Gastrocnemius medialis (tissue), 4 donors: ENCODE measurements at regions not wholly inside any gene's neighbourhood (a gene's known extent, or its start where the extent isn't known, plus 50 kb on each side); places are given as distances from the start of the nearest gene placed in this dataset.

Experiments used
- ATAC-seq, 2 donors: fragments of 150-250 bp; one replicate each; pipeline ENCODE4 v1.9.1; 2016
- DNase-seq, 2 donors: peaks; one replicate each; pipeline ENCODE4 v3.0.0-alpha.2; 2019
- H3K27ac ChIP-seq, 4 donors: fragments of 200-600 bp; sonication (generic); 1 replicate in 1 of 4; 2 replicates in 3 of 4; pipeline ENCODE4 v1.5.1; 2016 to 2018; ENCODE audit warnings: mild to moderate bottlenecking in 2 of 4, moderate library complexity in 1 of 4
- H3K27me3 ChIP-seq, 3 donors: fragments of 200-600 bp; sonication (generic) in 2 of 3; 1 replicate in 1 of 3; 2 replicates in 2 of 3; pipeline versions ENCODE4 v1.5.1 to v1.6.0; 2016 to 2019; ENCODE audit warnings: mild to moderate bottlenecking in 1 of 3, moderate library complexity in 1 of 3
- H3K36me3 ChIP-seq, 2 donors: fragments of 200-600 bp; sonication (generic) in 1 of 2; one replicate each; pipeline ENCODE4 v1.5.1; 2017 to 2018
- H3K4me1 ChIP-seq, 2 donors: fragments of 200-600 bp; sonication (generic) in 1 of 2; one replicate each; pipeline ENCODE4 v1.5.1; 2016 to 2017; ENCODE audit warnings: mild to moderate bottlenecking in 2 of 2
- H3K4me3 ChIP-seq, 4 donors: fragments of 200-600 bp; sonication (generic) in 3 of 4; 1 replicate in 1 of 4; 2 replicates in 3 of 4; pipeline ENCODE4 v1.5.1; 2016 to 2019; ENCODE audit warnings: mild to moderate bottlenecking in 2 of 4
- H3K9me3 ChIP-seq, 3 donors: fragments of 200-600 bp; sonication (generic) in 2 of 3; 1 replicate in 1 of 3; 2 replicates in 2 of 3; pipeline ENCODE4 v1.5.1; 2016 to 2019
- POLR2A ChIP-seq, 2 donors: fragments of 450-650 bp; IDR thresholded peaks; one replicate each; pipeline ENCODE4 v1.6.1; 2017; ENCODE audit warnings: antibody characterized with exemption in 2 of 2, mild to moderate bottlenecking in 2 of 2, moderate library complexity in 2 of 2
- in situ Hi-C, 4 donors: fragments of 200-750 bp; cut with MboI; loops; one replicate each; pipeline versions ENCODE4 v1.15.0 to v1.8.0; 2017; ENCODE audit warnings: low sequenced_read_pairs in 4 of 4
- intact Hi-C: fragments of 100-400 bp; cut with DNase I; formaldehyde crosslinking; loops from one replicate; pipeline ENCODE4 v1.15.1; 2023; ENCODE audit warnings: low total_unique reads
- TF ChIP-seq, protein P1 (sequence below), 5 experiments: fragments of 450-650 bp in 3 of 5; fragments of 200-600 bp in 2 of 5; sonication (generic) in 2 of 5; IDR thresholded peaks in 4 of 5; conservative IDR thresholded peaks in 1 of 5; 1 replicate in 4 of 5; 2 replicates in 1 of 5; pipeline ENCODE4 v1.5.1; 2016 to 2019; ENCODE audit warnings: antibody characterized with exemption in 5 of 5, mild to moderate bottlenecking in 3 of 5, moderate library complexity in 3 of 5

DNA sequence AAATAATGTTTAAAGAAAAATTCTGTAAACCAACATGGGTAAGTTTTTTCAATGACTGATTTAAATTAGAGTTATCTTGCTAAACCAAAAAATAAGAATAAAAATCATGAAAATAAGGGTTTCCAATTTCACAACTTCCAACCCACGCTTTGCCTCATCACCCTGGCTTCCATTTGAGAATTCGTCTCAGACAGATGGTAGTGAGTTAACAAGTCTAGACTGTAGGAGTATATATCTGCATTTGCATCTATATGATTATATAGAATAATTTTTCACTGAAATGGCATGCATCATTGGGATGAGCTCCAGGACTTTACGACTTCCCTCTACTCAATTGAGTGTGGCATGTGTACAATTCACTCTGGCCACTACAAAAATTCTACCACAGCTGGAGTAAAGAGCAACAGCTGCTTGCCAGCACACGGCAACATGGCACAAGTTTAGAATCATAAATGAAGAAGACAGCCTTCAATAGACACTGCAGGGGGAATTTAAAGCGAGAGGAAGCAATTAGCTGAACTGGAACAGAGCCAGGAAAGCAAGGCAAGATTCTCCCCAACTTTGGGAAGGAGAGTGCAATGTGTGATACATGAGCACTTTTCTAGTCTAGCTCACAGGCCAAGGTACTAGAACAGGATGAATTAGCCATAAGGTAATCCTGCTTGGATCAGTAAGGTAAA is 1673.5 kb upstream of the CELF4 start:
- H3K27me3 ChIP-seq, result no peaks in the 10 kb centered on the region
- TF ChIP-seq, protein P1, sequence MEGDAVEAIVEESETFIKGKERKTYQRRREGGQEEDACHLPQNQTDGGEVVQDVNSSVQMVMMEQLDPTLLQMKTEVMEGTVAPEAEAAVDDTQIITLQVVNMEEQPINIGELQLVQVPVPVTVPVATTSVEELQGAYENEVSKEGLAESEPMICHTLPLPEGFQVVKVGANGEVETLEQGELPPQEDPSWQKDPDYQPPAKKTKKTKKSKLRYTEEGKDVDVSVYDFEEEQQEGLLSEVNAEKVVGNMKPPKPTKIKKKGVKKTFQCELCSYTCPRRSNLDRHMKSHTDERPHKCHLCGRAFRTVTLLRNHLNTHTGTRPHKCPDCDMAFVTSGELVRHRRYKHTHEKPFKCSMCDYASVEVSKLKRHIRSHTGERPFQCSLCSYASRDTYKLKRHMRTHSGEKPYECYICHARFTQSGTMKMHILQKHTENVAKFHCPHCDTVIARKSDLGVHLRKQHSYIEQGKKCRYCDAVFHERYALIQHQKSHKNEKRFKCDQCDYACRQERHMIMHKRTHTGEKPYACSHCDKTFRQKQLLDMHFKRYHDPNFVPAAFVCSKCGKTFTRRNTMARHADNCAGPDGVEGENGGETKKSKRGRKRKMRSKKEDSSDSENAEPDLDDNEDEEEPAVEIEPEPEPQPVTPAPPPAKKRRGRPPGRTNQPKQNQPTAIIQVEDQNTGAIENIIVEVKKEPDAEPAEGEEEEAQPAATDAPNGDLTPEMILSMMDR (IDR thresholded peaks at IDR 0.05 in 4 of 5, conservative IDR thresholded peaks at IDR 0.05 in 1 of 5), result no peak
- TF ChIP-seq POLR2A (IDR thresholded peaks at IDR 0.05), result no peak
- DNase-seq (no peak), ATAC-seq (no peak)
- H3K27ac ChIP-seq, result no peak overlapping the region
- intact Hi-C loops, result no loop called here
- no peak overlapping the region for H3K4me3 ChIP-seq
- no peaks in the 10 kb centered on the region for H3K9me3 ChIP-seq
- H3K4me1 ChIP-seq, result no peaks in the 10 kb centered on the region
- no peaks in the 10 kb centered on the region for H3K36me3 ChIP-seq
- in situ Hi-C loops, result no loop called here

DNA sequence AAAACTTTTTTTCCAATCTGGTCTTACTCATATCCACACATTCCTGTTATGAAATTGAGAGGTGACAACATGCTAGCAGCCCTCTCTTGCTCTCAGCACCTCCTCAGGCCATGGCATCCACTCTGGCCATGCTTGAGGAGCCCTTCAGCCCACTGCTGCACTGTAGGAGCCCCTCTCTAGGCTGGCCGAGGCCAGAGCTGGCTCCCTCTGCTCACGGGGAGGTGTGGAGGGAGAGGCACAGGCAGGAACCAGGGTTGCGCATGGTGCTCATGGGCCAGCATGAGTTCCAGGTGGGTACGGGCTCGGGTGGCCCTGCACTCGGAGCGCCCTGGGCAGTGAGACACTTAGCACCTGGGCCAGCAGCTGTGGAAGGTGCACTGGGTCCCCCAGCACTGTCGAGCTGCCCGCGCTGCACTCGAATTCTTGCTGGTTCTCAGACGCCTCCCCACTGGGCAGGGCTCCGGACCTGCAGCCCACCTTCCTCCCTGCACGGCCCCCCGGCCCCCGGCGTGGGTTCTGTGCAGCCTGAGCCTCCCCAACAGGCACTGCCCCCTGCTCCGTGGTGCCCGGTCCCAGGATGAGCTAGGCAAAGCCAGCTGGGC is 1669.6 kb upstream of the CELF4 start:
- ATAC-seq (no peak), DNase-seq (no peak)
- H3K4me3 ChIP-seq, result no peak overlapping the region
- no peak overlapping the region for H3K27ac ChIP-seq
- intact Hi-C loops (no loop called here), in situ Hi-C loops (no loop called here)
- no peaks in the 10 kb centered on the region for H3K9me3 ChIP-seq
- no peaks in the 10 kb centered on the region for H3K4me1 ChIP-seq
- no peaks in the 10 kb centered on the region for H3K27me3 ChIP-seq
- TF ChIP-seq, protein P1 (IDR thresholded peaks at IDR 0.05 in 4 of 5, conservative IDR thresholded peaks at IDR 0.05 in 1 of 5), result no peak
- TF ChIP-seq POLR2A (IDR thresholded peaks at IDR 0.05), result no peak
- H3K36me3 ChIP-seq, result no peaks in the 10 kb centered on the region

DNA sequence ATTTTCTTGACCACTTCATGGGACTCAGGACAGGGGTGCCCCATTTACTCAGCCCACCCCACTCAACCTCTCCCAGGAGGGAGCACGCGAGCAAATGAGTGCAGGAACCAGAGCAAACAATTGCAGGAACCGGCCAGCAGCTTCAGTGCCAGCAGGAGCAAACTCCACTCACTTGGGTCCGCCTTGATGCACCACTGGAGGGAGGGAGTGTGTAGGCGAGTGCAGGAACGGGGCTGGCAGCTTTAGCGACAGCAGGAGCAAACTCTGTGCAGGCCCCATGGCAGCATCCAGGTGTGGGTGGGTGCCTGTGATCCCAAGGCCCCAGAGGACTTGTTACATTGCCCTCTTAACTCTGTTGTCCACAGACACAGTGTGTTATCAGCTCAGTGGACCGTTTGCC is 1667.3 kb upstream of the CELF4 start:
- no peak for TF ChIP-seq POLR2A (IDR thresholded peaks at IDR 0.05)
- TF ChIP-seq, protein P1 (IDR thresholded peaks at IDR 0.05 in 4 of 5, conservative IDR thresholded peaks at IDR 0.05 in 1 of 5), result no peak
- no peak for DNase-seq
- H3K27me3 ChIP-seq, result no peaks in the 10 kb centered on the region
- H3K9me3 ChIP-seq, result no peaks in the 10 kb centered on the region
- intact Hi-C loops, result no loop called here
- H3K36me3 ChIP-seq, result no peaks in the 10 kb centered on the region
- no peaks in the 10 kb centered on the region for H3K4me1 ChIP-seq
- no peak for ATAC-seq
- H3K27ac ChIP-seq, result no peak overlapping the region
- H3K4me3 ChIP-seq, result no peak overlapping the region
- in situ Hi-C loops, result no loop called here

DNA sequence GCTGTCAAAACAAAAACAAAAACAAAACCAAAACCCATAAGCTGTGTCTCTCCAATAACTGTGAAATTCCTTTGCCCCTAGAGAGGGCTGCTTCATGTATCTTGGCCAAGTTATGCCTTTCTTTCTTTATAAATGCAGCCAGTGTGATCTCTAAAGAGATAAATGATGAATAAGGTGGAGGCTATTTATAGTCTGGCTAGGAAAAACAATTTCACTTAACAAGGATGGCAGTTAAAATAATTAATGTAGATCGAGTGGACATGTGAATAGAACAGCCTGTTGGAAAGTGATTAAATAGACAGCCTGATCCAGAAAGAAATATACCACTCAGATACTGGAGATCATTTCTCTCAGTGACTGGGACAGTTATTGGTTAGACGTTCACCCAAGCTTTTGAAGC is 1666.9 kb upstream of the CELF4 start:
- no peak for ATAC-seq
- Histone ChIP-seq H3K4me3 (no peak overlapping the region), H3K9me3 (no peaks in the 10 kb centered on the region), H3K36me3 (no peaks in the 10 kb centered on the region), H3K27ac (no peak overlapping the region), H3K4me1 (no peaks in the 10 kb centered on the region), H3K27me3 (no peaks in the 10 kb centered on the region)
- intact Hi-C loops (no loop called here), in situ Hi-C loops (no loop called here)
- TF ChIP-seq, protein P1 (IDR thresholded peaks at IDR 0.05 in 4 of 5, conservative IDR thresholded peaks at IDR 0.05 in 1 of 5), result no peak
- TF ChIP-seq POLR2A (IDR thresholded peaks at IDR 0.05), result no peak
- DNase-seq, result no peak
